SU-DHL-6 (cell line): ENCODE measurements at regions not wholly inside any gene's neighbourhood (a gene's known extent, or its start where the extent isn't known, plus 50 kb on each side); places are given as distances from the start of the nearest gene placed in this dataset.

Experiments used
- H2AFZ ChIP-seq: fragments of 200-600 bp; sonication (generic); 2 replicates; pipeline ENCODE4 v1.6.1; 2014; ENCODE audit warnings: low read depth, mild to moderate bottlenecking, moderate library complexity, mixed read lengths, antibody characterized with exemption, low read length; ENCODE audit not compliant: severe bottlenecking
- H3F3A ChIP-seq: fragments of 200-600 bp; shearing (Covaris generic); 2 replicates; pipeline ENCODE4 v1.6.0; 2016; ENCODE audit warnings: antibody characterized with exemption, mild to moderate bottlenecking; ENCODE audit not compliant: insufficient read depth
- H3K27ac ChIP-seq: fragments of 200-600 bp; sonication (generic); 2 replicates; pipeline ENCODE4 v1.5.1; 2016; ENCODE audit warnings: low read depth, mild to moderate bottlenecking, low read length, moderate library complexity, mixed read lengths
- H3K27me3 ChIP-seq: fragments of 200-600 bp; sonication (generic), shearing (Covaris generic); 2 replicates; pipeline ENCODE4 v1.6.0; 2014; ENCODE audit warnings: mild to moderate bottlenecking, low read length
- H3K36me3 ChIP-seq: fragments of 200-600 bp; sonication (generic); 2 replicates; pipeline ENCODE4 v1.6.1; 2014; ENCODE audit warnings: mild to moderate bottlenecking, low read length, mixed read lengths
- H3K4me2 ChIP-seq: fragments of 300-600, 200-600 bp; shearing (Covaris generic), sonication (generic); 2 replicates; pipeline ENCODE4 v1.6.0; 2014; ENCODE audit warnings: low read length, low read depth, mild to moderate bottlenecking; ENCODE audit not compliant: poor library complexity, severe bottlenecking
- H3K4me3 ChIP-seq: fragments of 200-600 bp; sonication (generic); 2 replicates; pipeline ENCODE4 v1.5.1; 2014; ENCODE audit warnings: antibody characterized with exemption, low read length, mild to moderate bottlenecking, mixed read lengths; ENCODE audit not compliant: insufficient read depth, poor library complexity, severe bottlenecking
- H3K79me2 ChIP-seq: fragments of 200-600 bp; sonication (generic); 2 replicates; pipeline ENCODE4 v1.6.1; 2014; ENCODE audit warnings: mild to moderate bottlenecking, low read length, moderate library complexity; ENCODE audit not compliant: insufficient read depth
- H3K9ac ChIP-seq: fragments of 200-600 bp; sonication (generic); 2 replicates; pipeline ENCODE4 v1.7.0; 2014; ENCODE audit warnings: mild to moderate bottlenecking, low read length
- H3K9me2 ChIP-seq: fragments of 200-600 bp; sonication (generic); replicated peaks from 2 replicates; pipeline ENCODE4 v1.6.1; 2014; ENCODE audit warnings: low read length; ENCODE audit not compliant: insufficient read depth
- H3K9me3 ChIP-seq: fragments of 200-600 bp; sonication (generic); 2 replicates; pipeline ENCODE4 v1.6.1; 2014; ENCODE audit warnings: low read length, mixed read lengths; ENCODE audit not compliant: insufficient read depth
- H4K20me1 ChIP-seq: fragments of 200-600 bp; sonication (generic); 2 replicates; pipeline ENCODE4 v1.6.1; 2014; ENCODE audit warnings: low read depth, mild to moderate bottlenecking, antibody characterized with exemption, low read length, moderate library complexity, mixed read lengths
- CTCF ChIP-seq: fragments of 200-600 bp; sonication (generic); IDR thresholded peaks from one replicate; pipeline ENCODE4 v1.5.1; 2017; ENCODE audit warnings: antibody characterized with exemption, mild to moderate bottlenecking, low read length, moderate library complexity; ENCODE audit not compliant: insufficient read depth, poor library complexity, severe bottlenecking
- EZH2phosphoT487 ChIP-seq: fragments of 200-600 bp; sonication (generic), shearing (Covaris generic); conservative IDR thresholded peaks from 2 replicates; pipeline ENCODE4 v1.6.1; 2018; ENCODE audit warnings: mild to moderate bottlenecking, antibody characterized with exemption, low read length, moderate library complexity, mixed read lengths

GRCh38 chr7:11911900-11912299 lies 79.9 kb upstream of the THSD7A start:
- Histone ChIP-seq H3K27ac (no peak overlapping the region), H3K27me3 (no peaks in the 10 kb centered on the region), H3F3A (no peaks in the 10 kb centered on the region), H3K4me2 (no peak overlapping the region), H3K9me2 (no peaks in the 10 kb centered on the region), H3K9ac (no peak overlapping the region), H2AFZ (no peak overlapping the region), H3K79me2 (no peaks in the 10 kb centered on the region), H3K4me3 (no peak overlapping the region), H3K9me3 (no peaks in the 10 kb centered on the region), H3K36me3 (no peaks in the 10 kb centered on the region), H4K20me1 (no peaks in the 10 kb centered on the region)
- TF ChIP-seq EZH2phosphoT487 (no peak), CTCF (no peak)

GRCh38 chr7:11914645-11915044 lies 82.6 kb upstream of the THSD7A start:
- TF ChIP-seq EZH2phosphoT487 (no peak), CTCF (no peak)
- Histone ChIP-seq H3K27ac (no peak overlapping the region), H3K27me3 (no peaks in the 10 kb centered on the region)

GRCh38 chr7:11923376-11923930 lies 91.5 kb upstream of the THSD7A start:
- Histone ChIP-seq H3K4me2 (no peak overlapping the region), H3K9ac (no peak overlapping the region), H3F3A (no peaks in the 10 kb centered on the region), H3K9me3 (no peaks in the 10 kb centered on the region), H3K4me3 (no peak overlapping the region), H3K27me3 (no peaks in the 10 kb centered on the region), H2AFZ (no peak overlapping the region), H3K36me3 (no peaks in the 10 kb centered on the region), H4K20me1 (no peaks in the 10 kb centered on the region), H3K27ac (no peak overlapping the region), H3K9me2 (no peaks in the 10 kb centered on the region), H3K79me2 (no peaks in the 10 kb centered on the region)
- no peak for TF ChIP-seq CTCF
- no peak for TF ChIP-seq EZH2phosphoT487

More at GRCh38 chr7:11914645-11915044, 82.6 kb upstream of the THSD7A start:
- H2AFZ ChIP-seq = no peak overlapping the region
- no peaks in the 10 kb centered on the region for H3K79me2 ChIP-seq
- H3K9ac ChIP-seq = no peak overlapping the region
- H3K36me3 ChIP-seq = no peaks in the 10 kb centered on the region
- H3K9me2 ChIP-seq = no peaks in the 10 kb centered on the region
- H3K4me2 ChIP-seq = no peak overlapping the region
- no peak overlapping the region for H3K4me3 ChIP-seq
- H3F3A ChIP-seq = no peaks in the 10 kb centered on the region
- no peaks in the 10 kb centered on the region for H4K20me1 ChIP-seq
- H3K9me3 ChIP-seq = no peaks in the 10 kb centered on the region
